GM19397 (cell line): ENCODE measurements at regions not wholly inside any gene's neighbourhood (a gene's known extent, or its start where the extent isn't known, plus 50 kb on each side); places are given as distances from the start of the nearest gene placed in this dataset.

Source experiments
- ATAC-seq: cut with Tn5 transposase; IDR thresholded peaks from one replicate; pipeline ENCODE4 v1.9.1; 2021; ENCODE audit warnings: mild to moderate bottlenecking, moderate library complexity; ENCODE audit not compliant: unreplicated experiment

DNA sequence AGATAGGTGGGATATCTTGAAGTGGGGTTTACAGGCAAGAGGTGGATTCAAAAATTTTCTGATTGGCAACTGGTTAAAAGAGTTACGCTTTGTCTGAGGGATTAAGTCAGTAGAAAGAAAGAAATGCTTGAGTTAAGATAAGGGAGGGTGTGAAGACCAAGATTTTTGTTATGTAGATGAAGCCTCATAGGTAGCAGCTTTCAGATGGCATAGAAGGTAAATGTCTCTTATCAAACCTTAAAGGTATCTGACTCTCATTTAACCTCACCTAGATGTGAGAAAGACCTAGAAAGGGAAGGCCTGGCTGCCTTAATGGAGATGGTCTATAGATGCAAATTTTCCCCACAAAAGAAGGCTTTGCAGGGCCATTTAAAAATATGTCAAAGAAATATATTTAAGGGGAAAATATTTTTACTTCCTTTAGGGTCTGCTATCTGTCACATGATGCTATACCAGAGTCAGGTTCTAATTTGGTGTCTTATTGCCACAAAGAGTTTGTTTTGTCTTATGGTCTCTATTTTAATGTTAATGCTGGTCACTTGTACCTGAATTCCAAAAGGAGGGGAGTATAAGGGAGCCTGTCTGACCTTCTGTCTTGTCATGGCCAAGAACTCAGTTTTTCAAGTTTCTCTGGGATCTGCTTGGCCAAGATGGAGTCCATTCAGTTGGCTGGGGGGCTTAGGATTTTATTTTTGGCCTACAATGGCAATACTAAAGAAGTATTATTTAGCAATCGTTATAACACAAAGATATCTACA, 699.1 kb upstream of the AMOT start:
- ATAC-seq, result no peak

DNA sequence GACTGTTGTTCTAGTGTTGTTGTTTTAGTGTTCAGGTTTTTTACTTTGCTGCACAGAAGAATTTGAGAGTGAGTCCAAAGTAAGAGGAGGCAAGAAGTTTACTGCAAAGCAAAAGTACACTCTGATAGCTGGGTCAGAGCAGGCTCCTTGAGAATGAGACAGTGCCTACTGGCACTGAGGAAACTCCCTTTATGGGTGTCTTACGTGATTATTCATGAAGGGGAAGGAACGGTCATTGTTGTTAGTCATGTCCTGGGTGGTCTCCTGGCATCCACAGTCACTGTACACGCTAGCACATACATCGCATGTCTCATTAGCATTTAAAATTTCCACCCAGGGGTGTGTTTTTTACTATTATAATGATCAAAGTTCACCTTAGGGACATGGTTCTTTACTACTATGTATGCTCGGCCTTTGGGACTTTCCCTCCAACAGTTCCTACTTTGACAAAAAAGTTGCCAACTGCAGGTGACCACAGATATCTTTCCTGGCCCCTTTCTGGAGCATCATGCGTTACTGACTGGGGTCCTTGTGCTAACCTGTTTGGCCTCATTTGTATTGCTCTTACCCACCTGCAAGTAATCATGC, 688.9 kb upstream of the AMOT start:
- no peak for ATAC-seq

DNA sequence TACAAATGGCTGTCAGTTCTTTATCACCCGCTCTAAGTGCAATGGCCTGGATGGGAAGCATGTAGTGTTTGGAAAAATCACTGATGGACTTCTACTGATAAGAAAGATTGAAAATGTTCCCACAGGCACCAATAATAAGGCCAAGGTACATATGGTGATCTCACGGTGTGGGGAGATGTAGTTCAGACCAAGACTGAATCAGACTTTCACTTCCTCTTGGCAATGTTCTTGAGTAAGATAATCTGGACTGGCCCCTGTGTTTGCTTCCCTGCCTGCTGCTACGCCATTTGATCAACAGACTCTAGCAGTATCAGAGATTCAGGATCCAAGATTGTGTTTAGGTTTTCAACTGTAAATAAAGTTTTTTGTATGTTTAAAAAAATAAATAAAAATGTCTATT, 682.2 kb upstream of the AMOT start:
- peak; percentile 99 for ATAC-seq

DNA sequence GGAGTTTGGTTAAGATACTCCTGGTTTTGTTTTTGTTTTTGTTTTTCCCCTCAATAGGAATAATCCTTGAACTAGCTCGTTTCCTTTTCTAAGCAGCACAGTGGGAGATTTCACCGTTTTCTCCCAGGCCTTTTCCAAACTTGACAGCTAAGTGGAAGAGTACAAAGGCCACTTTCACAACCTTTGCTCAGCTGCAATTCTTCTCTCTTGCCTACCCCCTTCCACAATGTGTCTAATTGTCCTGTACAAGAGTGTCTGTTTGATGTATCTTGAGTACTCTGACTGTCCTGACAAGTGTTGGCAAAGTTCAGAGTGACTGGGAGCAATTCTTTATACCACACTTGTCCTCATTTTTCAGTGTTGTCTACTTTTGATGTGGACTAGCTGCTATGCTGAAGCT, 674.3 kb upstream of the AMOT start:
- no peak for ATAC-seq

DNA sequence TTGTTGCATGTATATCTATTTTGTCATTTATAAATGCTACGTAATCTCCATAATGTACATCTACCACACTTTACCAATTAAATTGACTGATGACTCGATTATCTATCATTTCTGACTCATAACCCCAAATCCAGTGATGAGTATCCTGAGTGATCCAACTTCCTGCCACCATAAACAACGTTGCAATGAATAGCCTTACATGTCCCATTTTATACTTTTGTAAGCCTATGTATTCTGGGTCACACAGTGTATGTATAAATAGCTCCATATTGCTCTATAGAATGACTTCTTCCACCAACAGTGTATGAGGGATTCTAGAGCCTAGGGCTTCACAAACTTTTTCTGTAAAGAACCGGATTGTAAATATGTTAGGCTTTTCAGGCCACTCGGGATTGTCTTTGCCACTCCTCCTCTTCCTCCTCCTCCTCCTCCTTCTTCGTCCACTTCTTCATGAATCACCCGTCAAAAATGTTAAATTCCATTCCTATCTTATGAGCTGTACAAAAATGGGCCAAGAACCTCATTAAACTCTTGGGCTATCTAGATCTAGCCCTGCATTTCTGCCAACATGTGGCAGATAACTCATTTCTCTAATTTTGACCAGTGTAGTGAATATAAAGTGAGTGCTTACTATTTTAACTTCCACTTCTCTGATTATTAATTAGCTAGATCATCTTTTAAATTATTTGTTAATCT, 672.2 kb upstream of the AMOT start:
- no peak for ATAC-seq

DNA sequence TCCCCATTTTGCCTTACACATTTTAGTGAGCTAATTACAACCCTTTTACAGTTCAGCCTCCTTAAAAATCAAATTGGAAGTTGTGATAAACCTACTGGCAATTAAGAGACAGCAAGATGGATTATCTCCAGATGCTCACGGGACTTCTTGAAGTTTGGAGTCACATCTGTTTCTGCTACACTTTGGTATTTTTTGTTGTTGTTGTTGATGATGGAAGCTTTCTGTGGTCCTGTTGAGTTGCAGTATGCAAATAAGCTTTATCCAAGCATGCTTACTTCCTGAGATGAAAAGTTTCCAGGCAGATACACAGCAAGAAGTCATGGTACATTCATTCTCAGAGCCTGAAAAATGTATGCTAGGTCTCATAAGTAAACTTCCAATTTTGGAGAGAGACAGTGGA, 670.0 kb upstream of the AMOT start:
- no peak for ATAC-seq

DNA sequence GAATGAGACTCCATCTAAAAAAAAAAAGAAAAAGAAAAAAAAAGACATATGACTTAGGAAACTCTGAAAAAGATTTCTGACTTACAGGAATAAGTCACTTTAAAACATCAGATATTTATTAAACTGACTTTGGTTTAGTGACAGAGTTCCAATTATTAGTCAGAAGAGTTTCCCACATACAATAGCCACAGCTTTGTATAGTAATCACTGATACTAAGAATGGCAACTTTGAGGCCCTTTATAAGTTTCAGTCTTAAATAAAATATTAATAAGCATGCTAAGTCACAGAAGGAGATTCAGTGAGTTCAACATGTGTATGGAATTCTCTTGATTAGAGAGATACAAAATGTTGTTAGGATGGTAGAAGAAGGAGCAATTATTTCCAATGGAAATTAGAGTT, 652.3 kb upstream of the AMOT start:
- no peak for ATAC-seq

DNA sequence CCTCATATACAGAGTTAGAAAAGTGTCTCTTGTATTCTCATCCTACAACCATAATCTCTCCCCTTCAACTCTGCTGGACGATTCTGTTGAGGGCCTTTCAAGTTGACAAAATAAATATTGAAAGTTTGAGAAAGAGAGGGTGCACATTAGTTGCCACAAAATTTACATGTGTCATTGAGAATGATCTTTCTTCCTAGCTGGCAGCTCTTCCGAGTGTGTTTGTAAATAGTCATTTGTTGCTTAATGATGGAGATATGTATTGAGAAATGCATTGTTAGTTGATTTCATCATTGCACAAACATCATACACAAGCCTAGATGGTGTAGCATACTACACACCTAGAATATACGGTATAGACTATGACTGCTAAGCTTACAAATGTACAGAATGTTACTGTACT, 632.8 kb upstream of the AMOT start:
- ATAC-seq, result peak; percentile 84

DNA sequence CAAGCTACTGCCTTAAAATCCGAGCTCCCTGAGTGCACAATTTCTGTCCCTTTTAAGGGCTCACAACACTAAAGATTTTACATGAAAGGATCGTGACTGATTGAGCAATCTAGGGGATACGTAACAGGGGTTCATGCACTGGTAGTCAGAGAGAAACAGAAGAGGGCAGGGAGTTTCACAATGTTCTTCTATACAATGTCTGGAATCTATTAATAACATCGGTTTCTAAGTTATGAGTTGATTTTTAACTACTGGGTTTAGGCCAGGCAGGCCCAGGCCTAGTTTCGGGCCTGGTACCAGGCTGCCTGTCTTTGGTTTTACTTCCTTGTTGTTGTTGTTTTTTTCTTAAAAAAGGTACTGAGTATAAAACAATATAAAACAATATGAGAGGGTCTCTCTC, 632.4 kb upstream of the AMOT start:
- peak; percentile 60 for ATAC-seq

DNA sequence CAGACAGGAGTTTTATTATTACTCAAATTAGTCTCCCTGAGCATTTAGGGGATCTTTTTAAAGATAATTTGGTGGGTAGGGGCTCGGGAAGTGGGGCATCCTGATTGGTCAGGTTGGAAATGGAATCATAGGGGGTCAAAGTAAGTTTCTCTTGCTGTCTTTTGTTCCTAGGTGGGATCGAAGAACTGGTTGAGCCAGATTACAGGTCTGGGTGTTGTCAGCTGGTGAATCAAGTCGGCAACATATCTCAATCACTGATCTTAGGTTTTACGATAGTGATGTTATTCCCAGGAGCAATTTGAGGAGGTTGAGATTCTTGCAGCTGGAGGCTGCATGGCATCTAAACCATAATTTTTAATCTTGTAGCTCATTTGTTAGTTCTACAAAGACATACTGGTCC, 629.5 kb upstream of the AMOT start:
- ATAC-seq, result no peak

DNA sequence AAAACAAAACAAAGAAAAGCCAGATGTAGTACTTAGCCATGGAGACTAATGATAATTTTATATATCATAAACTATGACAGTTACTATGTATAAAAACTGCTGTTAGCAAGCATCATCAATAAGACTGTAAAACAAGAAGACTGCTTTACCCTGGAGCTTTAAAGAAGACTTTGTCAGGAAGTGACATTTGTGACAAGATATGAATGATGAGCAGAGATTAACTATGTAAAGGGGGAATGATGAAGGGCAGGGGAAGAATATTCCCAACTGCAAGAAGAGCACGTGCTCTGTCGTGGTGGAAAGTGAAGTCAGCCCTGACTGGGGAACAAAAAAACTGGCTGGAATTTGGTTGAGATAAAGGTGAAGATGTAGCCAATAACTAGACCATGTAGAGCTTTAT, 617.1 kb upstream of the AMOT start:
- no peak for ATAC-seq

DNA sequence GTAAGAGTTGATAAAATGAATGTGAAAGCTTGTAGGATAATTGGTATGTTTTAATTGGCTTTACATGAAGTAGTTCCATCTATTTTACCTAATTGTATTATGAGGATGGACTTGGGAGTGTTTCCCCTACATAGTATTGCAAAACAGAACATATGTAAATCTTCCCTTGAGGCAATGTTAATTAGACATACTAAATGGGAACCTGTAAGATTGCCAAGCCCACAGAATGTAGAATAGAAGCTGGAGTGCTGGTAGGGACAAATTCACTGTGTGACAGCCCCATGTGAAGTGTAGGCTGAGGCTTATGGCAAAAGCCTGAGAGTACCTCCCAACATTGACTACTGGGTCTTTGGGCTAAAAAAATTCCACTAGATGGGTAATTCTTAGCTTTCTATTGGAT, 615.0 kb upstream of the AMOT start:
- ATAC-seq, result no peak

DNA sequence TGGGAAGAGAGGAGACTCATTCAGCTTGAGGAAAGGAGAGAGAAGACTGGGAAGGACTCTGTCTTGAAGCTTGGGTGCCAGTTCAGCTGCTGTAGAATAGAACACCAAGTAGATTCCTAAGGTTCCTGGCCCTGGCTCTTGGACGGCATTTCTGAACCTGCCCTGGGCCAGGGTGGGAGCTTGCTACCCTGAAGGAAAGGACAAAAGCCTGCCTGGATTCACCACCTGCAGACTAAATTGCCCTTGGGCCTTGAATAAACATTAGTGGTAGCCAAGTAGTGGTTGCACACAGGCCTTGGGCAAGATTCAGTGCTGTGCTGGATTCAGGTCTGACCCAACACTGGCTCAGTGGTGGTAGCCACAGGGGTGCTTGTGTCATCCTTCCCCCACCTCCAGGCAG, 588.4 kb upstream of the AMOT start:
- ATAC-seq, result no peak

DNA sequence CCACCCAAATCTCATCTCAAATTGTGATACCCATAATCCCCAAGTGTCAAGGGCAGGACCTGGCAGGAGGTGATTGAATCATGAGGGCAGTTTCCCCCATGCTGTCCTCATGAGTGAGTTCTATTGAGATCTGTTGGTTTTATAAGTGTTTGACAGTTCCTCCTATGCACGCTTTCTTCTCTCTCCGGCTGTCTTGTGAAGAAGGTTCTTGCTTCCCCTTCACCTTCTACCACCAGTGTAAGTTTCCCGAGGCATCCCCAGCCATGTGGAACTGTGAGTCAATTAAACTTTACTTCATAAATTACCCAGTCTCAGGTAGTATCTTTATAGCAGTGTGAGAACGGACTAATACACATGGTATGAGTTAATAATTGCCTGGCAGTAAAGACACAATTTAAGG, 581.7 kb upstream of the AMOT start:
- no peak for ATAC-seq

DNA sequence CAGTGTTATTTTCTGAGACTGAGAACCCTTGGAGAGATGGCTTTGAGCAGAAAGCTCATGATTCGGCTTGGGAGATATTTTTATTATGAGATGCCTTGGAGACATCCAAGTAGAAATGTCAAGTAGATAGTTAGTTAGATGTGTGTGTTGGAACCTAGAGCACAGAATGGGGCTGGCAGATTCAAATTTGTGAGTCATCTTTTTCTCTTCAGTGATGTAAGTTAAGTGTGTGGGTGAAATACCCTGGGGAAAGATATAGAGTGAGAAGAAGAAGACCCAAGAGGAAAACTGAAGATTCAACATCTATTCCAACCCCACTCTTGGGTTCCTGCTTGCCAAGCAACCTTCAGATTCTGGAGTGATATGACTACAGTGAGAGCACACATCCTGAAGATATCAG, 580.8 kb upstream of the AMOT start:
- no peak for ATAC-seq

DNA sequence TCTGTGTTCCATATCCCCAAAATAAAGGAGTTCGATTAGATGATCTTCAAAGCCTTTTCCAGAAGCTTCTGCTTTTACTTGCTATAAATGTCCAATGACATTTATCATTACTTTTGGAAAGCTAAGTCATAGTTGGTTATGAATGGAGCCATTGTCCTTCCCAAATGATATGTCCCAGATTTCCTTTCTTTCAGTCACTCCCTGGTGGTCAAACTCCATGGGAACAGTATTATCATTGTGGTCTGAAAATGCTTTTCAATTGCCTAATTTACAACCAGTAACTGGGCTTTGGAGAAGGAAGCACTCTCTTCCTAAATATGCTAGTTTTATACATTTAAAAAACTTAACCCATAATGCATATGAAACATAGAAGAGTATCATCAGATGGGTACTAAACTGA, 571.5 kb upstream of the AMOT start:
- ATAC-seq, result no peak

DNA sequence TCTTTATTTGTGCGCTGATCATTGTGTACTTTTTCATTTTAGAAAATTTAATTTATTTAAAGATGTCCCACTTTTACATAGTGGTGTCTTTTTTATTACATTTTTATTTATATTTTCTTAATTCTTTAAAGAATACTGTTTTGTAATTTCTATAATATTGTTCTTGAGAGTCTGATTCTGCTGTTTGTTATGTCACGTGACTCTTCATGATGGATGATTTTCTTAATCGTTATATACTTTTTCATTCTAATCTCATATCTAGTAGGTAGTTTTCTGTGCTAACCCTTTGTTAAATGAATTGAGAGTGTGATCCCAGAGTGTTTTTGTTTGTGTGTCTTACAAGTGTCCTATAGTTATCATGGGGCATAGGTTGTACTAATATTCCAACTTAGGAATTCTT, 568.2 kb upstream of the AMOT start:
- no peak for ATAC-seq

DNA sequence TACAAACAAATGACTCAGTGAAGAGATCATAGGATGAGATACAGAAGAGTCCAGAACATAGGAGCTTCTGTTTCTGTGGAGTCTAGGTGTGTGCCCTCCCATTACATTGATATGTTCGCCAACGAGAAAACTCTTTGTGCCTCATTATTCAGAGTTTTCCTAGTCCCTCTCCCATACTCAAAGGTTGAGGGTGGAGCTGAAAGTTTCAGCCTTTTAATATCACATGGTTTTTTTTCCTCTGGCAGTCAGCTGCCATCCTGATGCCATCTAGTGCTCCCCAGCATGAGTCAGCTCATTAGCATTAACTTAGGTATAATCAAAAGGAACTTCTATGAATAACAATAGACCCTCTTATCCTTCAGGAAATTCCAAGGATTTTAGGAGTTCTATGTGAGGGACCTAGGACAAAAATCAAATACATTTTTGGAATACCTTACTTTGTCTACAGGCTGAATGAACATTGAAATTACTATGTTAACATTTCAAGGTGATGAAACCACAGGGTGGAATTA, 559.6 kb upstream of the AMOT start:
- ATAC-seq, result no peak

DNA sequence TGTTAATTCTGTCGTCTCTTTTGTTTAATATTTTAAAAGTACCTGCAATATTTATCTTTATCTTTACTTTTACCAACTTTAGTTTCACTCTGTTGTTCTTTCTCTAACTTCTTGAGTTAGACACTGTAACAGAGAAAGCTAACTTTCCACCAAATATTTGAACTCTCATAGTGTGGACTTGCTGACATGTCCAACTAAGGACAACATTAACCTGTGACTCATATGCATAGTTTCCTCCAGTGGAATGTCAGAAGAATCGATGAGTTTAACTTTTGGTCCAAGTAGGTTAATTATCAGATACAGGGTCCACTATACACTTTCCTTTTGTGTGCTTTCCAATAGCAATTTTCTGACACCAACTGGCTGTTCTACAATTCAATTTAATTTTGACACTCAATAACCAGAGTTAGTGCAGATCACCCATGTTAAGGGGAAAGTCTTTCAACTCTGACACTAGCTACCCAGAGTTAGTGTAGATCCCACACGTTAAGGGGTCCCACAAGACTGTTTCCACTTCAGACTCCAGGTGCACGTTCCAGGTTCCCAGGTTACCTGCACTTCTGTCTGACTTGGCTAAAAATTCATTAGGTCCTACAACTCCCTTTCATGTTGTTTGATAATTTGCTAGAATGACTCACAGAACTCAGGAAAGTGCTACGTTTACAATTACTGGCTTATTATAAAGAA, 559.0 kb upstream of the AMOT start:
- no peak for ATAC-seq

DNA sequence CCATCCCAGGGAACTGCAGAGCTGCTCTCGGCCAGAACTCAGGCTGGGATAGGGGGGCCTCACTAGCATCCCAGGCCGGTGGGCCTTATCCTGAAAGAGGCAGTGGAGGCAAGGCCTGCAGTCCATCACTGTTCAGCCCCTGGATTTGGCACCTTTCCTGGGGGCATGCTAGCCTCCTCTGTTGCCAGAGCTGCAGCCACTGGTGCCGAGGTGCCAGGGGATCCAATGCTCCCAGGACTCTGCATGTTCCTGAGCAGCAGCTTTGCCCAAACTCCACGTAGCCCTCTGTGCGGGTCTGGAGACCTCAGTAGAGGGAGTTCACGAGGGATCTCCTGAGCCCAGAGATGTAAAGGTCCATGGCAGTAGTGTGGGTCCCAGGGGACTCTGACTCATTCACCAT, 551.7 kb upstream of the AMOT start:
- ATAC-seq, result no peak

DNA sequence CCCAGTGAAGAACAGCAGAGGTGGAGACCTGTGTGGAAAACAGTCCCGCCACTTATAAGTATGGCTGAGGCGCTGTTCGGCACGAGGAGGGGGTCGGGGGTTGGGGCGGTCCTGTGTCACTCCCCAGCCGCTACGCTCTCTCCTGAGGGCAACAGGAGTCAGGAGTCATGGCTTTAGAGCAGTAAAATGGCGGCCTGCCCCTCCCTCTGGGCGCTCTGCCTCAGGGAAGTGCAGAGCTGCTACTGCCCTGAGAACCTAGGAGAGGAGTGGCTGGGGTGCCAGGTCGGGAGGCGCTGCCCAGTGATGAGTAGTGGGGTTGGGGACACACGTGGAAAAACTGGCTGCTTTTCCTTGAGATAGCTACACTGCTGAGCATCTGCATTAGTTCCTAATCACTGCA, 551.2 kb upstream of the AMOT start:
- ATAC-seq, result no peak

DNA sequence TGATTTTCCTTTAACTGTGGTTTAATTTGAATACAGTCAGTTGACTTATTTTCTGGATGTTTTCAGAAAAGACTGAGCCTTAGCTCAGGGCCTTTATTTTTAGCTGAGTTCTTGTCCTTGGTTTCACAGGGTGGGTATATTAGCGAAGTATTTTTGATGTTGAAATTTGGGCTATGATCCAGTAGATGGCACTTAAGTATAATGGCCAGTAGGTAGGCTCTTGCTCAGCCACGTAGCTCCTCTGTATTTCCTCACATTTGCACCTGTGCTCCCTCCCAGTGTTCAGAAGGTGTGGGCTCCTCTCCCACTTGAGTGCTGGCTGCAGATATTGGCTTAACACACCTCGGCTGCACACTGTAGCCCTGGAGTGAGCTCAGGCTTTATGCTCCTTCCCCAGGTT, 549.9 kb upstream of the AMOT start:
- no peak for ATAC-seq
